Esophagus squamous epithelium (tissue), 5 donors: ENCODE measurements at regions not wholly inside any gene's neighbourhood (a gene's known extent, or its start where the extent isn't known, plus 50 kb on each side); places are given as distances from the start of the nearest gene placed in this dataset.

ENCODE experiments used
- DNase-seq: peaks from one replicate; lab custom pipeline; 2025; lab: John Stamatoyannopoulos, UW
- H3K27ac ChIP-seq, 4 donors: fragments of 200-600 bp; sonication (generic); one replicate each; pipeline ENCODE4 v1.5.1; 2016 to 2019; ENCODE audit warnings: mild to moderate bottlenecking in 1 of 4
- H3K27me3 ChIP-seq, 4 donors: fragments of 200-600 bp; sonication (generic); 1 replicate in 3 of 4; 2 replicates in 1 of 4; pipeline versions ENCODE4 v1.5.1 to v1.6.0; 2017 to 2021; ENCODE audit warnings: antibody characterized with exemption in 1 of 4
- H3K36me3 ChIP-seq, 3 donors: fragments of 200-600 bp; sonication (generic); one replicate each; pipeline ENCODE4 v1.5.1; 2016 to 2019
- H3K4me1 ChIP-seq, 3 donors: fragments of 200-600 bp; sonication (generic); one replicate each; pipeline ENCODE4 v1.5.1; 2017 to 2019
- H3K4me3 ChIP-seq, 4 donors: fragments of 200-600 bp; sonication (generic); 1 replicate in 3 of 4; 2 replicates in 1 of 4; pipeline ENCODE4 v1.5.1; 2016 to 2019; ENCODE audit warnings: mild to moderate bottlenecking in 2 of 4, moderate library complexity in 1 of 4
- H3K9me3 ChIP-seq, 3 donors: fragments of 200-600 bp; sonication (generic); one replicate each; pipeline ENCODE4 v1.5.1; 2016 to 2019
- POLR2A ChIP-seq, 4 donors: fragments of 450-650 bp; IDR thresholded peaks; one replicate each; pipeline ENCODE4 v1.6.1; 2017; ENCODE audit warnings: antibody characterized with exemption in 4 of 4, mild to moderate bottlenecking in 4 of 4, moderate library complexity in 3 of 4
- WGBS, 2 donors: methylation state at CpG; one replicate each; pipeline ENCODE4 v1.1.5; 2018; 5-methylcytosine and 5-hydroxymethylcytosine counted together
- intact Hi-C: fragments of 100-400 bp; cut with DNase I; formaldehyde crosslinking; loops from one replicate; pipeline ENCODE4 v1.15.0; 2022
- TF ChIP-seq, protein P1 (sequence below), 6 experiments: fragments of 450-650 bp in 4 of 6; fragments of 200-600 bp in 2 of 6; sonication (generic) in 2 of 6; IDR thresholded peaks; one replicate each; pipeline ENCODE4 v1.5.1; 2016 to 2019; ENCODE audit warnings: antibody characterized with exemption in 6 of 6, mild to moderate bottlenecking in 4 of 6, moderate library complexity in 4 of 6
- donor health status: DM: yes; HTN: yes; CAD: no.

GRCh38 chr10:108578258-108578657 is 1345.1 kb downstream of the XPNPEP1 start:
- DNase-seq, result no peak
- Histone ChIP-seq H3K4me3 (no peak overlapping the region), H3K9me3 (no peaks in the 10 kb centered on the region), H3K36me3 (no peaks in the 10 kb centered on the region), H3K4me1 (no peaks in the 10 kb centered on the region), H3K27ac (no peak overlapping the region), H3K27me3 (no peaks in the 10 kb centered on the region)
- intact Hi-C loops, result no loop called here
- 83 to 100% methylated on average over 1 of the region's 1 CpG for WGBS, 2 donors
- no peak for TF ChIP-seq POLR2A (IDR thresholded peaks at IDR 0.05)
- TF ChIP-seq, protein P1, sequence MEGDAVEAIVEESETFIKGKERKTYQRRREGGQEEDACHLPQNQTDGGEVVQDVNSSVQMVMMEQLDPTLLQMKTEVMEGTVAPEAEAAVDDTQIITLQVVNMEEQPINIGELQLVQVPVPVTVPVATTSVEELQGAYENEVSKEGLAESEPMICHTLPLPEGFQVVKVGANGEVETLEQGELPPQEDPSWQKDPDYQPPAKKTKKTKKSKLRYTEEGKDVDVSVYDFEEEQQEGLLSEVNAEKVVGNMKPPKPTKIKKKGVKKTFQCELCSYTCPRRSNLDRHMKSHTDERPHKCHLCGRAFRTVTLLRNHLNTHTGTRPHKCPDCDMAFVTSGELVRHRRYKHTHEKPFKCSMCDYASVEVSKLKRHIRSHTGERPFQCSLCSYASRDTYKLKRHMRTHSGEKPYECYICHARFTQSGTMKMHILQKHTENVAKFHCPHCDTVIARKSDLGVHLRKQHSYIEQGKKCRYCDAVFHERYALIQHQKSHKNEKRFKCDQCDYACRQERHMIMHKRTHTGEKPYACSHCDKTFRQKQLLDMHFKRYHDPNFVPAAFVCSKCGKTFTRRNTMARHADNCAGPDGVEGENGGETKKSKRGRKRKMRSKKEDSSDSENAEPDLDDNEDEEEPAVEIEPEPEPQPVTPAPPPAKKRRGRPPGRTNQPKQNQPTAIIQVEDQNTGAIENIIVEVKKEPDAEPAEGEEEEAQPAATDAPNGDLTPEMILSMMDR (IDR thresholded peaks at IDR 0.05), result no peak

DNA sequence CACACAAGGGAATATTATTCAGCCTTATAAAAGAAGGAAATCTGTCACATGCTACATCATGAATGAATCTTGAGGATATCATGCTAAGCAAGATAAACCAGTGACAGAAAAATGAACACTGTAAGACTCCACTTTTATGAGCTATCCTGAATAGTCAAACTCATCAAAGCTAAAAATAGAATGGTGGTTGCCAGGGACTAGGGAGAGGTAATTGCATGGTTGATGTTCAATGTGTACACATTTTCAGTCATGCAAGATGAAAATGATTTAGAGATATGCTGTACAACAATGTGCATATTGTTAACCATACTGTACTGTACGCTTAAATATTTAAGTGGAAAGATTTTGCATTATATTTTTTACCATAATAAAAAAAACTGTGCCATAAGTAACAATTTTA is 1349.1 kb downstream of the XPNPEP1 start:
- H3K9me3 ChIP-seq, result no peaks in the 10 kb centered on the region
- intact Hi-C loops, result no loop called here
- H3K4me3 ChIP-seq, result no peak overlapping the region
- 40 to 50% methylated on average over 1 of the region's 1 CpG for WGBS, 2 donors
- no peak for DNase-seq
- H3K36me3 ChIP-seq, result no peaks in the 10 kb centered on the region
- no peaks in the 10 kb centered on the region for H3K4me1 ChIP-seq
- H3K27ac ChIP-seq, result no peak overlapping the region
- H3K27me3 ChIP-seq, result no peaks in the 10 kb centered on the region
- no peak for TF ChIP-seq POLR2A (IDR thresholded peaks at IDR 0.05)
- TF ChIP-seq, protein P1 (IDR thresholded peaks at IDR 0.05), result no peak

- no peak for DNase-seq
- TF ChIP-seq POLR2A (IDR thresholded peaks at IDR 0.05), result no peak
- TF ChIP-seq, protein P1 (IDR thresholded peaks at IDR 0.05), result no peak
- H3K27ac ChIP-seq, result no peak overlapping the region
- no peaks in the 10 kb centered on the region for H3K27me3 ChIP-seq
- H3K36me3 ChIP-seq, result no peaks in the 10 kb centered on the region
- H3K9me3 ChIP-seq, result peaks cover 0 to 7% (median 0%) of the 10 kb centered on the region in 3 donors
- no peak overlapping the region for H3K4me3 ChIP-seq
- intact Hi-C loops, result no loop called here
- WGBS, 2 donors, result 94 to 96% methylated on average over 2 of the region's 2 CpGs
- H3K4me1 ChIP-seq, result no peaks in the 10 kb centered on the region
Measured at GRCh38 chr10:108568824-108569223, 1354.5 kb downstream of the XPNPEP1 start.

- Histone ChIP-seq H3K27me3 (no peaks in the 10 kb centered on the region), H3K27ac (no peak overlapping the region), H3K4me3 (no peak overlapping the region), H3K9me3 (peaks cover 0 to 7% (median 0%) of the 10 kb centered on the region in 3 donors), H3K4me1 (no peaks in the 10 kb centered on the region), H3K36me3 (no peaks in the 10 kb centered on the region)
- DNase-seq, result no peak
- TF ChIP-seq, protein P1 (IDR thresholded peaks at IDR 0.05), result no peak
- TF ChIP-seq POLR2A (IDR thresholded peaks at IDR 0.05), result no peak
- WGBS, 2 donors, result 47 to 53% methylated on average over 5 of the region's 5 CpGs
- intact Hi-C loops, result no loop called here
Measured at GRCh38 chr10:108567899-108568752, 1355.2 kb downstream of the XPNPEP1 start.

DNA sequence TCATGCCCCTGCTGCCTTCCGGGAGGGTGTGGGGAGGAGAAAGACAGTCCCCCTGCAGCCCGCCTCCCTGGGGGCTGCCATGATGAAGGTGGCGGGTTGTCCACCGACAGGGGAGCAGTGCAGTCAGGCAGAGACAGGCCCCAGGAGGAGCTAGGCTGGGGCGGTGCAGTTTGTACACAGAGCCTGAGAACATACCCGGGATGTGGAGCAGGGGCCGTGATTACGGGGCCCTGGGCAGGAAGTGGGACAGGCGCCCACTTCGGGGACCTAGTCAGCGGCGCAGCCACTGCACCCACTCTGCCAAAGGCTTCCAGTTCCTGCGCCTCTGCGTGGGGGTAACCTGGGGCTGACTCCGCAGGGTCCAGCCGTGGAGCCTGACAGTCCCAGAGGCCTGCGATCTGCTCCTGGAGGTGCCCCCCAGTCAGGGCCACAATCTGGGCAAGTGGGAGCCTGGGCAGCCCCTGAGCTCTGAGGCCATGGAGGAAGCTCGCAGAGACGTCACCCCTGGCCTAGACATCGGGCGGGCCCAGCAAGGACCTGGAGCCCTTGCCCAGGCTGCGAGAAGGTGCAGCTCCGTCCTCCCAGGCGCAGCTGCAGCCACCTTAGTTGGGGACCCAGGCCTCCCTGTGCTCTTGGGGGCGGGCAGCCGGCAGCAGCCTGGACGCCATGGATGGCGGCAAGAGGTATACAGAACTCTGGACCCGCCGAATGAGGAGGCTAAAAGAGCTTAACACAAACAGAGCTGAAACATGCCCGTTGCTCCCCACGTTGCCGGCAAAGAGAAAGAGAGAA is 1356.8 kb downstream of the XPNPEP1 start:
- no peak overlapping the region for H3K4me3 ChIP-seq
- TF ChIP-seq, protein P1 (IDR thresholded peaks at IDR 0.05), result no peak
- TF ChIP-seq POLR2A (IDR thresholded peaks at IDR 0.05), result no peak
- WGBS, 2 donors, result 89% methylated on average over 5 to 14 of the region's 33 CpGs
- H3K9me3 ChIP-seq, result peaks cover 0 to 7% (median 0%) of the 10 kb centered on the region in 3 donors
- no peak for DNase-seq
- H3K4me1 ChIP-seq, result no peaks in the 10 kb centered on the region
- H3K36me3 ChIP-seq, result no peaks in the 10 kb centered on the region
- intact Hi-C loops, result no loop called here
- no peak overlapping the region for H3K27ac ChIP-seq
- no peaks in the 10 kb centered on the region for H3K27me3 ChIP-seq
